Sigmoid colon (tissue), 6 donors: ENCODE measurements at regions not wholly inside any gene's neighbourhood (a gene's known extent, or its start where the extent isn't known, plus 50 kb on each side); places are given as distances from the start of the nearest gene placed in this dataset.
"Not testable (repeated sequence)": the region's sequence is repeated elsewhere in the genome, so short reads cannot be mapped to it uniquely, and the experiment has no call there.

Experiments
- DNase-seq: peaks from one replicate; pipeline ENCODE4 v3.0.0-alpha.2; 2019
- H3K27ac ChIP-seq, 4 donors: fragments of 200-600 bp; sonication (generic); one replicate each; pipeline ENCODE4 v1.5.1; 2016 to 2019; ENCODE audit warnings: mild to moderate bottlenecking in 1 of 4
- H3K27me3 ChIP-seq, 3 donors: fragments of 200-600 bp; sonication (generic); one replicate each; pipeline ENCODE4 v1.5.1; 2019; ENCODE audit warnings: mild to moderate bottlenecking in 1 of 3
- H3K36me3 ChIP-seq, 4 donors: fragments of 200-600 bp; sonication (generic); one replicate each; pipeline ENCODE4 v1.5.1; 2016 to 2019
- H3K4me1 ChIP-seq, 4 donors: fragments of 200-600 bp; sonication (generic); one replicate each; pipeline ENCODE4 v1.5.1; 2017 to 2019
- H3K4me3 ChIP-seq, 4 donors: fragments of 200-600 bp; sonication (generic); one replicate each; pipeline ENCODE4 v1.5.1; 2017 to 2019; ENCODE audit warnings: mild to moderate bottlenecking in 2 of 4, moderate library complexity in 1 of 4
- H3K9me3 ChIP-seq, 4 donors: fragments of 200-600 bp in 3 of 4; sonication (generic) in 3 of 4; one replicate each; pipeline versions ENCODE4 v1.5.1 to v1.6.1; 2013 to 2019
- CTCF ChIP-seq, 4 experiments: fragments of 450-650 bp in 3 of 4; fragments of 200-600 bp in 1 of 4; IDR thresholded peaks; one replicate each; pipeline ENCODE4 v1.5.1; 2016 to 2019; ENCODE audit warnings: antibody characterized with exemption in 4 of 4, mild to moderate bottlenecking in 3 of 4, moderate library complexity in 2 of 4
- EP300 ChIP-seq, 4 donors: sonication (generic); formaldehyde crosslinking; IDR thresholded peaks; one replicate each; pipeline ENCODE4 v1.6.1; 2017; ENCODE audit warnings: antibody characterized with exemption in 4 of 4
- POLR2A ChIP-seq, 2 donors: fragments of 450-650 bp; IDR thresholded peaks; one replicate each; pipeline ENCODE4 v1.6.1; 2016; ENCODE audit warnings: antibody characterized with exemption in 2 of 2, mild to moderate bottlenecking in 2 of 2, moderate library complexity in 2 of 2
- POLR2AphosphoS5 ChIP-seq, 4 donors: sonication (generic); formaldehyde crosslinking; IDR thresholded peaks; one replicate each; pipeline ENCODE4 v1.6.1; 2017; ENCODE audit warnings: antibody characterized with exemption in 4 of 4
- WGBS, 2 donors: extraction: QIAGEN DNeasy Blood & Tissue Kit; methylation state at CpG; one replicate each; pipeline ENCODE4 v1.1.7; 2013; 5-methylcytosine and 5-hydroxymethylcytosine counted together
- intact Hi-C: fragments of 100-400 bp; cut with DNase I; formaldehyde crosslinking; loops from one replicate; pipeline ENCODE4 v1.15.1; 2023
- donor health status: healthy with polysubstance abuse.
- donor health status: healthy.

GRCh38 chr4:85187106-85187505 is 220.6 kb upstream of the WDFY3 start:
- Histone ChIP-seq H3K36me3 (no peaks in the 10 kb centered on the region), H3K27me3 (no peaks in the 10 kb centered on the region), H3K9me3 (no peaks in the 10 kb centered on the region), H3K4me3 (no peak overlapping the region), H3K27ac (no peak overlapping the region), H3K4me1 (no peaks in the 10 kb centered on the region)
- intact Hi-C loops: no loop called here
- TF ChIP-seq EP300 (IDR thresholded peaks at IDR 0.05): no peak
- no peak for TF ChIP-seq POLR2AphosphoS5 (IDR thresholded peaks at IDR 0.05)
- TF ChIP-seq CTCF (IDR thresholded peaks at IDR 0.05): no peak
- no peak for TF ChIP-seq POLR2A (IDR thresholded peaks at IDR 0.05)
- WGBS, 2 donors: 47 to 76% methylated on average over 1 of the region's 1 CpG
- DNase-seq: no peak

- H3K27me3 ChIP-seq, H3K27ac ChIP-seq, DNase-seq, H3K4me3 ChIP-seq, H3K9me3 ChIP-seq, H3K4me1 ChIP-seq, H3K36me3 ChIP-seq, intact Hi-C loops: not testable (repeated sequence)
- 75 to 84% methylated on average over 7 of the region's 7 CpGs for WGBS, 2 donors
Observed at GRCh38 chr4:85196015-85196414, 229.5 kb upstream of the WDFY3 start.

GRCh38 chr4:85200106-85200505 is 233.6 kb upstream of the WDFY3 start:
- no peaks in the 10 kb centered on the region for H3K27me3 ChIP-seq
- H3K4me1 ChIP-seq: no peaks in the 10 kb centered on the region
- no peak for DNase-seq
- no peaks in the 10 kb centered on the region for H3K36me3 ChIP-seq
- no peak for TF ChIP-seq POLR2A (IDR thresholded peaks at IDR 0.05)
- TF ChIP-seq POLR2AphosphoS5 (IDR thresholded peaks at IDR 0.05): no peak
- TF ChIP-seq CTCF (IDR thresholded peaks at IDR 0.05): no peak
- TF ChIP-seq EP300 (IDR thresholded peaks at IDR 0.05): no peak
- H3K4me3 ChIP-seq: no peak overlapping the region
- 45 to 71% methylated on average over 1 of the region's 1 CpG for WGBS, 2 donors
- peaks cover 4 to 8% (median 6%) of the 10 kb centered on the region in 4 donors for H3K9me3 ChIP-seq
- no peak overlapping the region for H3K27ac ChIP-seq
- intact Hi-C loops: no loop called here

- no peaks in the 10 kb centered on the region for H3K27me3 ChIP-seq
- WGBS, 2 donors: 71 to 75% methylated on average over 1 of the region's 1 CpG
- no peak overlapping the region for H3K4me3 ChIP-seq
- H3K4me1 ChIP-seq: no peaks in the 10 kb centered on the region
- no peaks in the 10 kb centered on the region for H3K9me3 ChIP-seq
- intact Hi-C loops: no loop called here
- no peak overlapping the region for H3K27ac ChIP-seq
- TF ChIP-seq POLR2AphosphoS5 (IDR thresholded peaks at IDR 0.05) (no peak), EP300 (IDR thresholded peaks at IDR 0.05) (no peak), CTCF (IDR thresholded peaks at IDR 0.05) (no peak), POLR2A (IDR thresholded peaks at IDR 0.05) (no peak)
- no peaks in the 10 kb centered on the region for H3K36me3 ChIP-seq
- no peak for DNase-seq
Observed at GRCh38 chr4:85209161-85209560, 242.7 kb upstream of the WDFY3 start.

- intact Hi-C loops: no loop called here
- Histone ChIP-seq H3K36me3 (no peaks in the 10 kb centered on the region), H3K9me3 (no peaks in the 10 kb centered on the region), H3K4me3 (no peak overlapping the region), H3K27ac (no peak overlapping the region), H3K27me3 (no peaks in the 10 kb centered on the region), H3K4me1 (no peaks in the 10 kb centered on the region)
- 46 to 64% methylated on average over 3 of the region's 3 CpGs for WGBS, 2 donors
- DNase-seq: no peak
- no peak for TF ChIP-seq POLR2AphosphoS5 (IDR thresholded peaks at IDR 0.05)
Observed at GRCh38 chr4:85210353-85210752, 243.9 kb upstream of the WDFY3 start.

GRCh38 chr4:85216571-85216970 is 250.1 kb upstream of the WDFY3 start:
- H3K4me3 ChIP-seq, intact Hi-C loops, H3K27ac ChIP-seq, H3K4me1 ChIP-seq, DNase-seq, H3K9me3 ChIP-seq, H3K27me3 ChIP-seq, H3K36me3 ChIP-seq: not testable (repeated sequence)
- WGBS, 2 donors: 84 to 89% methylated on average over 7 of the region's 7 CpGs
